HL-60 (cell line): ENCODE measurements at regions not wholly inside any gene's neighbourhood (a gene's known extent, or its start where the extent isn't known, plus 50 kb on each side); places are given as distances from the start of the nearest gene placed in this dataset.

ENCODE experiments used
- DNase-seq, 2 experiments: peaks; one replicate each; pipeline ENCODE4 v3.0.0-alpha.2; 2010 to 2020; ENCODE audit warnings: low read depth in 1 of 2, low spot score in 1 of 2
- H3K27ac ChIP-seq: fragments of 250-450 bp; sonication (Bioruptor Pico); replicated peaks from 2 replicates; pipeline ENCODE4 v1.5.1; 2020; ENCODE audit warnings: mild to moderate bottlenecking, moderate library complexity
- H3K27me3 ChIP-seq: fragments of 250-450 bp; sonication (Bioruptor Pico); 2 replicates; pipeline ENCODE4 v1.5.1; 2021; ENCODE audit warnings: mild to moderate bottlenecking, moderate library complexity; ENCODE audit not compliant: insufficient read depth, poor library complexity, severe bottlenecking
- H3K4me3 ChIP-seq: replicated peaks from 2 replicates; pipeline ENCODE4 v1.5.1; 2011; ENCODE audit warnings: mild to moderate bottlenecking, control low read depth, low read length; ENCODE audit not compliant: insufficient read depth
- CTCF ChIP-seq: IDR thresholded peaks from one replicate; pipeline ENCODE4 v1.5.1; 2011; ENCODE audit warnings: low read length, control low read depth, inconsistent platforms; ENCODE audit not compliant: insufficient read depth
- GABPA ChIP-seq: IDR thresholded peaks from 2 replicates; pipeline ENCODE4 v1.6.1; 2012; ENCODE audit warnings: low read depth
- POLR2AphosphoS5 ChIP-seq: IDR thresholded peaks from 2 replicates; pipeline ENCODE4 v1.6.1; 2012; ENCODE audit warnings: low read depth
- SPI1 ChIP-seq: IDR thresholded peaks from 2 replicates; pipeline ENCODE4 v1.6.1; 2012; ENCODE audit warnings: low read depth, mild to moderate bottlenecking, borderline replicate concordance
- TF ChIP-seq, protein P1 (sequence below): IDR thresholded peaks from 2 replicates; pipeline ENCODE4 v1.6.1; 2012; ENCODE audit warnings: low read depth; ENCODE audit not compliant: insufficient replicate concordance

GRCh38 chr21:19045876-19046275 lies 642.3 kb upstream of the TMPRSS15 start:
- no peak overlapping the region for H3K27ac ChIP-seq
- H3K4me3 ChIP-seq: no peak overlapping the region
- no peak for DNase-seq
- no peaks in the 10 kb centered on the region for H3K27me3 ChIP-seq
- TF ChIP-seq, protein P1, sequence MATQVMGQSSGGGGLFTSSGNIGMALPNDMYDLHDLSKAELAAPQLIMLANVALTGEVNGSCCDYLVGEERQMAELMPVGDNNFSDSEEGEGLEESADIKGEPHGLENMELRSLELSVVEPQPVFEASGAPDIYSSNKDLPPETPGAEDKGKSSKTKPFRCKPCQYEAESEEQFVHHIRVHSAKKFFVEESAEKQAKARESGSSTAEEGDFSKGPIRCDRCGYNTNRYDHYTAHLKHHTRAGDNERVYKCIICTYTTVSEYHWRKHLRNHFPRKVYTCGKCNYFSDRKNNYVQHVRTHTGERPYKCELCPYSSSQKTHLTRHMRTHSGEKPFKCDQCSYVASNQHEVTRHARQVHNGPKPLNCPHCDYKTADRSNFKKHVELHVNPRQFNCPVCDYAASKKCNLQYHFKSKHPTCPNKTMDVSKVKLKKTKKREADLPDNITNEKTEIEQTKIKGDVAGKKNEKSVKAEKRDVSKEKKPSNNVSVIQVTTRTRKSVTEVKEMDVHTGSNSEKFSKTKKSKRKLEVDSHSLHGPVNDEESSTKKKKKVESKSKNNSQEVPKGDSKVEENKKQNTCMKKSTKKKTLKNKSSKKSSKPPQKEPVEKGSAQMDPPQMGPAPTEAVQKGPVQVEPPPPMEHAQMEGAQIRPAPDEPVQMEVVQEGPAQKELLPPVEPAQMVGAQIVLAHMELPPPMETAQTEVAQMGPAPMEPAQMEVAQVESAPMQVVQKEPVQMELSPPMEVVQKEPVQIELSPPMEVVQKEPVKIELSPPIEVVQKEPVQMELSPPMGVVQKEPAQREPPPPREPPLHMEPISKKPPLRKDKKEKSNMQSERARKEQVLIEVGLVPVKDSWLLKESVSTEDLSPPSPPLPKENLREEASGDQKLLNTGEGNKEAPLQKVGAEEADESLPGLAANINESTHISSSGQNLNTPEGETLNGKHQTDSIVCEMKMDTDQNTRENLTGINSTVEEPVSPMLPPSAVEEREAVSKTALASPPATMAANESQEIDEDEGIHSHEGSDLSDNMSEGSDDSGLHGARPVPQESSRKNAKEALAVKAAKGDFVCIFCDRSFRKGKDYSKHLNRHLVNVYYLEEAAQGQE: no peak
- no peak for TF ChIP-seq POLR2AphosphoS5
- TF ChIP-seq SPI1: no peak
- TF ChIP-seq GABPA: no peak
- TF ChIP-seq CTCF: no peak

DNA sequence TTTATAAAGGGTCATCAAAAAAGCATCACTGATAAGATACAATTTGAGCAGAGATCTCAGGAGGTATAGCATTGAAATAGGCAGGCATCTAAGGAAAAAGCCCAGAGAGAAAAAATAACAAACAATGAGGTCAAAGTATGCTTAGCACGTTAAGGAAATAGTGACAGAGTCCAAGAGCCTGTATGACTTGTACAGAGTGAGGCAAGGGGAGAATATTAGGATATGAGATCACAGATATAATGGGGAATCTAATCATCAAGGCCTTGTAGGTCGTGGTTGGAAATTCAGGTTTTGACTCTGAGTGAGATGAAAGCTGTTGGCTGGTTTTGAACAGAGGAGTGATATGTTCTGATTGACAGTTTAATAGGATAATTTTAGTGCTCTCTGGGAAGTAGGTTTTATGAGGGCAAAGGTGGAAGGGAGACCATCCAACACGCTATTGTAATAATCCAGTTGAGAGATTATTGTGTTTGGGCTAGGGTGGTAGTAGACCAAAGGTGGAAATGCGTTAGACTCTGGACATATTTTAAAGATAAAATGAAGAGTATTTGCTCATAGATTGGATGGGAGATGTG lies 644.6 kb upstream of the TMPRSS15 start:
- H3K27ac ChIP-seq: no peak overlapping the region
- TF ChIP-seq CTCF: no peak
- no peak for TF ChIP-seq POLR2AphosphoS5
- no peak for TF ChIP-seq GABPA
- no peak for TF ChIP-seq SPI1
- TF ChIP-seq, protein P1: no peak
- no peaks in the 10 kb centered on the region for H3K27me3 ChIP-seq
- no peak for DNase-seq
- H3K4me3 ChIP-seq: no peak overlapping the region

GRCh38 chr21:19049567-19049966 lies 646.0 kb upstream of the TMPRSS15 start:
- TF ChIP-seq CTCF: no peak
- TF ChIP-seq, protein P1: no peak
- TF ChIP-seq GABPA: no peak
- TF ChIP-seq POLR2AphosphoS5: no peak
- no peak for TF ChIP-seq SPI1
- no peak overlapping the region for H3K4me3 ChIP-seq
- DNase-seq: no peak
- H3K27ac ChIP-seq: no peak overlapping the region
- H3K27me3 ChIP-seq: no peaks in the 10 kb centered on the region
